Esophagus muscularis mucosa (tissue), 3 donors: ENCODE measurements at regions not wholly inside any gene's neighbourhood (a gene's known extent, or its start where the extent isn't known, plus 50 kb on each side); places are given as distances from the start of the nearest gene placed in this dataset.

ENCODE experiments used
- CTCF ChIP-seq, 3 experiments: fragments of 200-600 bp in 2 of 3; fragments of 450-650 bp in 1 of 3; sonication (generic) in 2 of 3; IDR thresholded peaks; one replicate each; pipeline ENCODE4 v1.5.1; 2017 to 2019; ENCODE audit warnings: antibody characterized with exemption in 3 of 3, mild to moderate bottlenecking in 2 of 3, moderate library complexity in 1 of 3
- POLR2A ChIP-seq: fragments of 450-650 bp; IDR thresholded peaks from one replicate; pipeline ENCODE4 v1.6.1; 2017; ENCODE audit warnings: antibody characterized with exemption, moderate library complexity, mild to moderate bottlenecking, low read depth

GRCh38 chr3:22759636-22760310 lies 443.4 kb upstream of the UBE2E2 start:
- TF ChIP-seq POLR2A (no peak), CTCF (IDR thresholded peaks at IDR 0.05) (no peak)
